Endothelial cell of umbilical vein (primary cell): ENCODE measurements at regions not wholly inside any gene's neighbourhood (a gene's known extent, or its start where the extent isn't known, plus 50 kb on each side); places are given as distances from the start of the nearest gene placed in this dataset.

ENCODE experiments used
- BruUV-seq: library from RNA; stranded (reverse); fragments of 400-500 nt; replicated peaks from 2 replicates; lab custom pipeline; 2021; lab: Mats Ljungman, UMichigan
- CTCF ChIA-PET: fragments of 300-600, 350-600 bp; sonication (Branson Sonifier 250); formaldehyde crosslinking; loops from one replicate; lab custom pipeline; 2021; ENCODE audit warnings: antibody characterized with exemption, inconsistent platforms; lab: Charles Lee
- POLR2A ChIA-PET: fragments of 300-600, 350-600 bp; sonication (Branson Sonifier 250); formaldehyde crosslinking; loops from one replicate; lab custom pipeline; 2021; ENCODE audit warnings: antibody characterized with exemption, inconsistent platforms; lab: Charles Lee
- DNase-seq: peaks from one replicate; pipeline ENCODE4 v3.0.0-alpha.2; 2011; ENCODE audit warnings: low read depth, low spot score
- FAIRE-seq: peaks from 2 replicates; lab custom pipeline; 2011; peaks lifted over from hg19 to GRCh38; lab: Jason Lieb, UNC
- H2AFZ ChIP-seq: 2 replicates; pipeline ENCODE4 v1.6.0; 2012; ENCODE audit warnings: low read depth, low read length, control low read depth, inconsistent platforms
- H3K27ac ChIP-seq: 2 replicates; pipeline ENCODE4 v1.5.1; 2011; ENCODE audit warnings: low read depth, mild to moderate bottlenecking, control low read depth, low read length, moderate library complexity; ENCODE audit not compliant: insufficient read depth
- H3K27me3 ChIP-seq, 2 experiments: 2 replicates each; pipeline versions ENCODE4 v1.6.0 to v1.6.1; 2011; ENCODE audit warnings: low read length in 2 of 2, mixed read lengths in 1 of 2; ENCODE audit not compliant: control insufficient read depth in 2 of 2, insufficient read depth in 2 of 2
- H3K36me3 ChIP-seq, 2 experiments: 2 replicates in 1 of 2; 3 replicates in 1 of 2; pipeline ENCODE4 v1.5.1; 2011; ENCODE audit warnings: low read length in 2 of 2, mild to moderate bottlenecking in 1 of 2, moderate library complexity in 1 of 2; ENCODE audit not compliant: control insufficient read depth in 2 of 2, insufficient read depth in 2 of 2; ENCODE audit errors: extremely low read depth in 1 of 2
- H3K4me1 ChIP-seq: 3 replicates; pipeline ENCODE4 v1.5.1; 2011; ENCODE audit warnings: mild to moderate bottlenecking, low read length; ENCODE audit not compliant: control insufficient read depth, insufficient read depth; ENCODE audit errors: extremely low read depth
- H3K4me2 ChIP-seq: 2 replicates; pipeline ENCODE4 v1.6.1; 2011; ENCODE audit warnings: low read length, control low read depth, mixed read lengths; ENCODE audit not compliant: insufficient read depth
- H3K4me3 ChIP-seq, 3 experiments: fragments of 200-600 bp in 1 of 3; sonication (generic), shearing (Covaris generic) in 1 of 3; replicated peaks in 1 of 3; 2 replicates each; pipeline ENCODE4 v1.5.1; 2011 to 2016; ENCODE audit warnings: control low read depth in 3 of 3, low read length in 3 of 3, mild to moderate bottlenecking in 2 of 3, inconsistent platforms in 1 of 3, low read depth in 1 of 3, moderate library complexity in 1 of 3; ENCODE audit not compliant: insufficient read depth in 1 of 3
- H3K79me2 ChIP-seq: 2 replicates; pipeline ENCODE4 v1.6.0; 2012; ENCODE audit warnings: low read length, inconsistent platforms; ENCODE audit not compliant: control insufficient read depth, insufficient read depth
- H3K9ac ChIP-seq: replicated peaks from 2 replicates; pipeline ENCODE3; 2011; ENCODE audit warnings: low read length, control low read depth; ENCODE audit not compliant: insufficient read depth; ENCODE audit errors: extremely low read depth
- H3K9me1 ChIP-seq: replicated peaks from 3 replicates; pipeline ENCODE4 v1.6.0; 2011; ENCODE audit warnings: mild to moderate bottlenecking, low read length; ENCODE audit not compliant: control insufficient read depth, insufficient read depth; ENCODE audit errors: extremely low read depth
- H3K9me3 ChIP-seq: replicated peaks from 2 replicates; pipeline ENCODE4 v1.5.1; 2012; ENCODE audit warnings: low read length, inconsistent platforms; ENCODE audit not compliant: control insufficient read depth, insufficient read depth
- H4K20me1 ChIP-seq: replicated peaks from 2 replicates; pipeline ENCODE3; 2011; ENCODE audit warnings: mild to moderate bottlenecking, low read length; ENCODE audit not compliant: control insufficient read depth, insufficient read depth; ENCODE audit errors: extremely low read depth
- CTCF ChIP-seq, 2 donors: IDR thresholded peaks; 1 replicate in 1 of 2; 2 replicates in 1 of 2; pipeline ENCODE4 v1.5.1; 2011; ENCODE audit warnings: low read length in 2 of 2, mild to moderate bottlenecking in 2 of 2, moderate library complexity in 2 of 2, control low read depth in 1 of 2, inconsistent platforms in 1 of 2, low read depth in 1 of 2; ENCODE audit not compliant: insufficient read depth in 1 of 2; ENCODE audit errors: extremely low read depth in 1 of 2
- EZH2 ChIP-seq: IDR thresholded peaks from 2 replicates; pipeline ENCODE4 v1.6.1; 2012; ENCODE audit warnings: borderline replicate concordance, low read depth, mild to moderate bottlenecking, moderate library complexity, low read length, inconsistent platforms; ENCODE audit not compliant: severe bottlenecking
- FOS ChIP-seq: IDR thresholded peaks from 2 replicates; pipeline ENCODE4 v1.6.1; 2011; ENCODE audit warnings: mild to moderate bottlenecking, low read length, moderate library complexity, borderline replicate concordance; ENCODE audit not compliant: insufficient read depth
- GATA2 ChIP-seq: IDR thresholded peaks from 2 replicates; pipeline ENCODE4 v1.7.0; 2011; ENCODE audit warnings: low read depth, mild to moderate bottlenecking, moderate library complexity, mixed read lengths, low read length; ENCODE audit not compliant: insufficient read length, insufficient read depth
- JUN ChIP-seq: IDR thresholded peaks from 2 replicates; pipeline ENCODE4 v1.6.1; 2011; ENCODE audit warnings: borderline replicate concordance, low read depth; ENCODE audit not compliant: insufficient read length, insufficient read depth
- MYC ChIP-seq: IDR thresholded peaks from one replicate; pipeline ENCODE4 v1.6.1; 2011; ENCODE audit warnings: mild to moderate bottlenecking, low read depth, low read length
- POLR2A ChIP-seq: IDR thresholded peaks from 2 replicates; pipeline ENCODE4 v1.6.1; 2012; ENCODE audit warnings: low read depth, mild to moderate bottlenecking, control low read depth, low read length
- POLR2AphosphoS5 ChIP-seq: IDR thresholded peaks from 2 replicates; pipeline ENCODE4 v1.6.1; 2012; ENCODE audit warnings: low read depth, mild to moderate bottlenecking, control low read depth, low read length, moderate library complexity; ENCODE audit not compliant: insufficient read depth
- dilution Hi-C: fragments of 300-500 bp; cut with MboI; formaldehyde crosslinking; loops from one replicate; pipeline ENCODE4 v1.15.0; 2019; ENCODE audit warnings: low sequenced_read_pairs; ENCODE audit not compliant: extremely low pct_ligation_motif_present
- intact Hi-C: fragments of 100-400 bp; cut with micrococcal nuclease; formaldehyde crosslinking; loops from one replicate; pipeline ENCODE4 v1.10.0; 2022
- TF ChIP-seq, protein P1 (sequence below): IDR thresholded peaks from 2 replicates; pipeline ENCODE4 v1.6.1; 2011; ENCODE audit not compliant: insufficient read depth, insufficient read length

DNA sequence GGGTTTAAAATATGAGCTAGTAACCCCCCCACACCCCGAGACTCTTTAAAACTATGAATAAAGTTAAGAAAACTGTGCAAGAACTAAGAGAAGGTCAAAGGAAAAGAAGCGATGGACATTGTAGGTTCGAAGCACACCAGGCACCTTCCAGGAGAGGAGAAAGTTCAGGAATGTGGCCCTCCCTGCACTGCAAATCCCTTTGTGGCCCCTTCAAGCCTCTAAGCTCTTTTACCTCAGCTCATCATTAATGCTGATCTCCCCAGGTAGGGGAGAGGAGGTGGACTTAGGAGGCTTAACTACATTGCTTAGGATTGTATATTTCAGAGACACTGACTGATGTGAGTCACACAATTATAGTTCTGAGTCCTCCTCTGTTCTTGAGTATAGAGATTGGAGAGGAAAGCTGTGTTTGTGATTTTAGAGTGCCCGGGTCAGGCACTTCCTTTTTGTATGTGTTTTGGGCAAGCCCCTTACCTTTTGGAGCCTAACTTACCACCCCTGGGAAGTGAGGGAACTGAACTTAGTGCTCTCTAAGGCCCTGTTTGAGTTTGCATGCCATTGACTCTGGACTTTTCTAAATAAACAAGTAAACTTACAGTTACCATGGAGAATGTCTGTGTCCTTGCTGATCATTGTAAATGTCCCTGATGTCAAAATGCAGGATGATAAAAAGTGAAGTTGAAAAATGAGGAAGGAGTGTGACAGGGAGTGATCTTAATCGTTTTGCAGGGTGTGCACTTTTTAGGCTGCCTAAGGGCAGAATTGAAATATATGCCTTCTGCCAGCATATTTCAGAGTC lies 140.8 kb upstream of the ZEB2 start:
- Histone ChIP-seq H2AFZ (no peak overlapping the region), H3K79me2 (no peaks in the 10 kb centered on the region), H3K4me1 (no peaks in the 10 kb centered on the region), H3K4me2 (no peak overlapping the region), H3K9me3 (no peaks in the 10 kb centered on the region), H3K9me1 (no peaks in the 10 kb centered on the region), H3K27me3 (no peaks in the 10 kb centered on the region), H3K9ac (no peak overlapping the region), H3K27ac (no peak overlapping the region), H4K20me1 (no peaks in the 10 kb centered on the region), H3K4me3 (no peak overlapping the region), H3K36me3 (no peaks in the 10 kb centered on the region)
- TF ChIP-seq FOS (no peak), POLR2A (no peak), MYC (no peak), CTCF (IDR thresholded peaks at IDR 0.05; ENCODE audit: extremely low read depth in 1 of 2, insufficient read depth in 1 of 2, low read depth in 1 of 2, low read length in 2 of 2) (no peak), EZH2 (no peak), GATA2 (no peak), JUN (no peak), POLR2AphosphoS5 (no peak)
- TF ChIP-seq, protein P1, sequence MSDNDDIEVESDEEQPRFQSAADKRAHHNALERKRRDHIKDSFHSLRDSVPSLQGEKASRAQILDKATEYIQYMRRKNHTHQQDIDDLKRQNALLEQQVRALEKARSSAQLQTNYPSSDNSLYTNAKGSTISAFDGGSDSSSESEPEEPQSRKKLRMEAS = no peak
- ChIA-PET POLR2A (interaction anchor here (0.6 kb wide), 1 partner anchor 139 kb away, joined by 3 read pairs; no protein-coding TSS in a partner anchor), CTCF (interaction anchor here (1.1 kb wide), 1 partner anchor 9 kb away, joined by 3 read pairs; no protein-coding TSS in a partner anchor)
- dilution Hi-C loops (no loop called here), intact Hi-C loops (no loop called here)
- no peak for DNase-seq
- BruUV-seq = no TSS peak
- no peak for FAIRE-seq
